Activated CD4-positive, alpha-beta T cell treated with anti-CD3 and anti-CD28 coated beads, Interleukin-2, amount 50 U/mL, for 48 hours (primary cell): ENCODE measurements at regions not wholly inside any gene's neighbourhood (a gene's known extent, or its start where the extent isn't known, plus 50 kb on each side); places are given as distances from the start of the nearest gene placed in this dataset.

Experiments used
- DNase-seq, 2 experiments: peaks; one replicate each; pipeline ENCODE4 v3.0.0-alpha.2; 2020

GRCh38 chr6:19976411-19977129 lies 139.4 kb downstream of the ID4 start:
- DNase-seq, result no peak

- no peak for DNase-seq
These were observed 141.9 kb downstream of the ID4 start for GRCh38 chr6:19979059-19979458.

DNA sequence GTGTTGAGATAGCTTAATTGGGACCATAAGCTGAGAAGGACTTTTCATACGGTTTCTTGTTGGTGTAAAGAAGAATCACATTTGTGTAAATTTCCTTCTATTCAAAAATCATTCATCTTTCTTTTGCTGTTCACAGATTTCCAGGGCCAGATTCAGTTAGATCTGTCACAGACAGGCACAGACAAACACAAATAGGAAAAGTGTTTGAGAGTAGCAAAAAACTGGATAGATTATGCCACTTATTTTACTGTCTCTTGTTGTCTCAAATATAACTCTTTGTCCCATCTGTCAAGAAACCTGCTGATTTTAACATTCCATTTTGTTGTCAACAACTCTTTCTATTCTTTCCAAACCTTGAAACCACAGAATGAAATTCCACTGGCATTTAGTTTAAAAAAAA lies 142.8 kb downstream of the ID4 start:
- DNase-seq, result no peak

DNA sequence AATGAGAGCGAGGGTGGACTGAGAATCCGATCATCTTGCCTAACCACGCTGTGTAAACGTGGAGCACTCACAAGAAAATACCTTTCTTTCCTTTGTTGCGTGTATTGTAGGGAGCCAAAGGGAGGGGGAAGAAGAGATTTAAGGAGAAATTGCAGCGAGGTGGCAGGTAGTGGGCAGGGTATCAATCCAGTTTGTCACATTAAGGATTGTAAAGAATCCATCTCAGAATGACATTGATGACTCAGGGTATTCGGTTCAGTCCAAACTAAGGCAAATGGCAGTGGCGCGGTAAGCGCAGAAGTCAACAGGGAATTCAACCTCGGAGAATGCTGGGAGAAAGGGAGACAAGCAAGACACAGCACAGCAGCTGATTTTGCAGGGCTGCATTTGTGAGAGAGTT lies 146.2 kb downstream of the ID4 start:
- no peak for DNase-seq

GRCh38 chr6:19986691-19987438 lies 149.7 kb downstream of the ID4 start:
- no peak for DNase-seq

DNA sequence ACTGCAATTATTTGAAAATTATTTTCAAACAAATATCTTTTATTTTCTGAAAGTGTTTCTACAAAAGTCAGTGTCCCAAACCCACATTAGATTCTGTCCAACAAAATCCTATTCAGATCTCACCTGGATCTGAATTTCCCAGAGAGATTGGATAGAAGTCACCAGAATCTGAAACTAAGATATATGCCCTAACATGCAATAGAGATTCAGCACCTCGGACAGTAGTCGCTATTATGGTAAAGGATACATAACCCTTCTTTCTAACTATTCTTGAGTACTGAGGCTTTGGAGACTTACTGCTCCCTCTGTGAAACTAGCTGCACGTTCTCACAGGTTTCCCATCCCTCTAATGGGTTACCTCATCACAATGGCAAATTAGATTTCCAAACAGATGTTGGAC lies 151.4 kb downstream of the ID4 start:
- no peak for DNase-seq

DNA sequence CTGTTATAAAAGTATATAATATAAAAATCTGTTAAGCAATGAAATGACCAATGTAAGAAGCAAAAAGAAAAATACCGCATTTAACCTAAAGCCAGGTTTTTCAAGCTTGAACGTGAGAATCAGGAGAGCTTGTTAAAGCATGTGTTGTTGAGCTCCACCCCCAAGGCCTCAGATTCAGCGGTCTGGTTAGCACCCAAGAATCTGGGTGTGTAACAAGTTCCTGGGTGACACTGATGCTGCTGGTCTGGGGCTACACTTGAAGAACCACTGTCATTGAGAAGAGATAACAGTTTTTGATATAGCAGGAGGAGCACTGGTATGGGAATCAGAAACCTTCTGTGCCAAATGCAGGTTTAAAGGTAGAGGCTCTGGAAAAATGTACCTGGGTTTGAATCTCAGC lies 154.0 kb downstream of the ID4 start:
- DNase-seq, result no peak

GRCh38 chr6:19994909-19995308 lies 157.7 kb downstream of the ID4 start:
- DNase-seq, result no peak

GRCh38 chr6:19995575-19996257 lies 158.5 kb downstream of the ID4 start:
- DNase-seq, result no peak

DNA sequence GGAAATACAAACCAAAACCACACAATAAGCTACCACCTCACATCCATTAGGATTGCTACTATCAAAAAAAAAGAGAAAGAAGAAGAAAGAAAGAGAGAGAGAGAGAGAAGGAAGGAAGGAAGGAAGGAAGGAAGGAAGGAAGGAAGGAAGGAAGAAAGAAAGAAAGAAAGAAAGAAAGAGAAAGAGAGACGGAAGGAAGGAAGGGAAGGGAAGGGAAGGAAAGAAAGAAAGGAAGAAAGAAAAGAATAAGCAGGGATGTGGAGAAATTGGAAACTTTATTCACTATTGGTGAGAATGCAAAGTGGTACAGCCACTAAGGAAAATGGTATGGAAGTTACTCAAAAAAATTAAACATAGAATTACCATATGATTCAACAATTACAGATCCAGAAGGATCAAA lies 159.9 kb downstream of the ID4 start:
- DNase-seq, result no peak

GRCh38 chr6:19998541-19998940 lies 161.4 kb downstream of the ID4 start:
- DNase-seq, result no peak

DNA sequence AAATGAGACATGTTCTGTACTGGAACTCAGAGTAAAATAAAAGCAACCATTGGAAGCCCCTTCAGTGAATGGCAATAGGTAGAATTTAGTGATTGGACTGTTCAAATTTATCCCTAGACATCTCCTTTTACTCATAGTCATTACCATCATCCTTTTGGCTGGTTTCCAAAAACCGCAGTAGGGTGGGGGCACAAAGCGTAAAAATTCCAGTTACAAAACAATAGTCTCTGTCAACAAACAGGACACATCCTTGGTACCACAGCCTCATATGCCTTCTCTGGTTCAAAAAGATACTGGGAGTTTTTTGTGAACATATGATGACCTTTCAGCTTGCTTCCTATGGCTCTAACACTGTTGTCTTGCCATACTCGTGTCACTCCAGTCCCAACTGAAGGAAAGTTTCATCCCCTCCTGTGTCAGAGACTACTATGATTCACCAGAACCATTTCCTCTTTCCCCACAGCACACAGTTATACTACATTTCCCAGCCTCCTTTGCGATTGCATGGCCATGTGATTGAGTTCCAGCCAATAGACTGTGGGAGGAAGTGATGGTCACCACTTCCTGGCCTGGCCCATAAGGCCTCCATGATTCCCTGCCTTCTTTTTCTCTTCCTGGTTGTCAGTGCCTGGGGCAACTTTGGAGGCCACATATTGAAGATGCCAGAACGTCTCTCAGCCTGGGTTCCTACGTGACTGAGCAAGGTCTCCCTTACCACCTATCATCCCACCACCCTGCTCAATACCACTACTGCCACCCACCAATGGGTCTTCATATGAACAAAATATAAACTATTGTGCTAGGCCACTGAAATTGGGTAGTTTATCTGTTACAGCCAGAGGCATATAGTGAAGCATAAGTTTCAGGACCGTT lies 162.4 kb downstream of the ID4 start:
- peak in 1 of 2 experiments; percentile 9 for DNase-seq

GRCh38 chr6:20001286-20001685 lies 164.1 kb downstream of the ID4 start:
- DNase-seq, result no peak

DNA sequence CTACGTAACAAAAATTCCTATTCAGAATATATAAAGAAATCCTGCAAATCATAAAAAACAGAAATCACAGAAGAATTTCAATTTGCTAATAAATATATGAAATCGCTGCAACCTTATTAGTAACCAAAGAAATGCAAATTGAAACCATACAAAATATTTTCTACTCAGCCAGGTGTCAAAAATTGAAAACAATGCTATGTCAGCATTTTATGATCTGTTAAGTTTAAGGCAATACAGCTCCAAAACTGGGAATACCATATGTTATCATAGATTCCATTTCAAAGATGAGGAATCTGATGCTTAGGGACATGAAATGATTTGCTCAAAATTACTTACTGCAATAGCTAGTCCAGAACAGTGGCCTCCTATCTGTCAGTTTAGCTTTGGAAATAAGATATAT lies 168.9 kb downstream of the ID4 start:
- no peak for DNase-seq

DNA sequence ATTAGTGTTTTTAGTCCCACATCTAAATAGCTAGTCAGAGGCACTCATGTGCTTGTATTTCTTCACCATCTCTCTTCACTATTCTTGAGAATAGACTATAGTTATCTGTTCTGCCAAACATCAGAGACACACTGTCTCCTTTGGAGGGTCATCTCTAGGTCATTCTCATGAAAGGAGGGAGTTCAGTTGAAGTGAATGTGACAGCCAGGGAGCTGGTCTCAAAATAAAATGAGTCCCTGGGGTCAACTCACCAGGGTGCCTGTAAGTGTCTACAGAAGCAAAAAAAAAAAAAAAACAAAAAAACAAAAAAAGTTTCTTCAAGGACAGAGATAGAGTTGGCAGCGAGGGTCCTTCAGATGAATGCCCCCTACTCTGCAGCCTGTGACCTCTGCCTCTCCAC lies 171.0 kb downstream of the ID4 start:
- DNase-seq, result no peak

GRCh38 chr6:20013066-20013861 lies 176.1 kb downstream of the ID4 start:
- no peak for DNase-seq

DNA sequence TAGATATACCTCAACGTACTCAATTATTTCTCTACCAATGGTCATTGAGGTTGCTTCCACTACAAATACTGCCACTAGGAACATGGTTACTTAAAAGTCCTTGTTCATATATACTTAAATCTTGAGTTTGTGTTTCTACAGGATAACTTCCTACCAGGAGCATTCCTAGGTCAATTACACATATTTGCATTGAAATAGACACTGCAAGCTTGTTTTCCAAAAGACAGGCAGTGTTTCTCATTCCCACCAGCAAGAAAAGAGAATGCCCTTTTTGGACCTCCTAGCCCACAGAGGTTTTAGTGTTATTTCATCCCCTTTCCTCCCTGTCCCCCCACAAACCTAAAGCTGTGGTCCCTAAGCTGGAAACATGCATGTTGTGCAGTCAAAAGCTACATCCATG lies 177.3 kb downstream of the ID4 start:
- no peak for DNase-seq

GRCh38 chr6:20020526-20020925 lies 183.4 kb downstream of the ID4 start:
- no peak for DNase-seq

- DNase-seq, result no peak
These were observed 184.6 kb downstream of the ID4 start for GRCh38 chr6:20021795-20022194.

DNA sequence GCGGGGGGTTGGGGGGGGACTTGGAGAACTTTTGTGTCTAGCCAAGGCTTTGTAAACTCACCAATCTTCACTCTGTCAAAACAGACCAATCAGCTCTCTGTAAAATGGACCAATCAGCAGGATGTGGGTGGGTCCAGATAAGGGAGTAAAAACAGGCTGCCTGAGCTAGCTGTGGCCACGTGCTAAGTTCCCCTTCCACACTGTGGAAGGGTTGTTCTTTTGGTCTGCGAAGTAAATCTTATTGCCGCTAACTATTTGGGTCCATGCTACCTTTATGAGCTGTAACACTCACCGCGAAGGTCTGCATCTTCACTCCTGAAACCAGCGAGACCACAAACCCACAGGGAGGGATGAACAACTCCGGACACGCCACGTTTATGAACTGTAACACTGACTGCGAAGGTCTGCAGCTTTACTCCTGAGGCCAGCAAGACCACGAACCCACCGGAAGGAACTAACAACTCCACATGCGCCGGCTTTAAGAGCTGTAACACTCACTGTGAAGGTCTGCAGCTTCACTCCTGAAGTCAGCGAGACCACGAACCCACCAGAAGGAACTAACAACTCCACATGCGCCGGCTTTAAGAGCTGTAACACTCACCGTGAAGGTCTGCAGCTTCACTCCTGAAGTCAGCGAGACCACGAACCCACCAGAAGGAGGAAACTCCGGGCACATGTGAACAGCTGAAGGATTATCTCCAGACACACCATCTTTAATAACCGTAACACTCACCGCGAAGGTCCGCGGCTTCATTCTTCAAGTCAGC lies 186.6 kb downstream of the ID4 start:
- peak; percentile 19 to 25 for DNase-seq

GRCh38 chr6:20024316-20024673 lies 187.1 kb downstream of the ID4 start:
- peak in 1 of 2 experiments; percentile 4 for DNase-seq
